ENCODE measurements at regions not wholly inside any gene's neighbourhood (a gene's known extent, or its start where the extent isn't known, plus 50 kb on each side); places are given as distances from the start of the nearest gene placed in this dataset.

DNA sequence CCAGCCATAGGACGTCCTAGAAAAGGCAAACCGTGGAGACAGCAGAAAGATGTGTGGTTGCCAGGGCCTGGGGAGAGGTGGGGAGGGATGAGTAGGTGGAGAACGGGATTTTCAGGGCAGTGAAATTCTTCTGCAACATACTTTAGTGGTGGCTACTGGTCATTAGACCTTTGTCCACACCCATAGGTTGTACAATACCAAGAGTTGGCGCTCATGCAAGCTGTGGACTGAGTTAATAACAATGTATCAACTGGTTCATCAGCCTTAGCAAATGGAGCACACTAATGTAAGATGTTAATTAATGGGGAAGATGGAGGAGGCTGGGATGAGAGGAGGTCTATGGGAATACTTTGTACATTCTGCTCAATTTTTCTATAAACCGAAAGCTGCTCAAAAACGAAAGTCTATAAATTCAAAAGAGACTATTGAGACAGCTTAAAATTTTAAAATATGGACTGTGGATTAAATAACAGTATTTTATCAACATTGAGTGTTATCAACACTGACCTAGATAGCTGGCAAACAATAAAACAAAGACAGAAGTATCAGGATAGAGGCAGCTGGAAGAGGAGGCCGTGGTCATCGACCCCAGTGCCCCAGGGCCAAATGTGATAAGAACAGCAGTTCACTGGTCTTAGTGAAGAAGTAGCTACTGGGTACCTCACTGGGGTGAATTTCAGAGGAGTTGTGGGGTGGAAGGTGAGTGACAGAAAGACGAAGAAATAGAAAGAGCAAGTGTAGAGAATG lies 90.9 kb downstream of the SYNE3 start:
- Histone ChIP-seq H3K27ac (ENCODE audit: low read depth, low read length) (no peak overlapping the region), H4K20me1 (ENCODE audit: insufficient read depth, low read length) (no peaks in the 10 kb centered on the region), H3K79me2 (ENCODE audit: insufficient read depth, low read length) (no peaks in the 10 kb centered on the region), H2AFZ (ENCODE audit: low read depth, low read length) (no peak overlapping the region), H3K9ac (ENCODE audit: low read length) (no peak overlapping the region), H3K4me3 (ENCODE audit: insufficient read depth, low read depth, low read length) (no peak overlapping the region), H3K4me2 (ENCODE audit: low read length) (no peak overlapping the region), H3K4me1 (ENCODE audit: insufficient read depth, low read length) (no peaks in the 10 kb centered on the region), H3K36me3 (ENCODE audit: insufficient read depth, low read length) (no peaks in the 10 kb centered on the region), H3K9me3 (ENCODE audit: insufficient read depth, low read depth, low read length) (no peaks in the 10 kb centered on the region), H3K27me3 (ENCODE audit: insufficient read depth, low read length) (no peaks in the 10 kb centered on the region)
- peaks cover 4% of the 10 kb centered on the region for H3K4me1 Mint-ChIP-seq (ENCODE audit: low read depth, unreplicated experiment)
- FAIRE-seq (no peak), DNase-seq (ENCODE audit: low read depth) (no peak)
- H3K4me3 Mint-ChIP-seq (ENCODE audit: unreplicated experiment) = no peak overlapping the region
- peaks cover 12% of the 10 kb centered on the region for H3K9me3 Mint-ChIP-seq (ENCODE audit: unreplicated experiment)
- peaks cover 10% of the 10 kb centered on the region for H3K27me3 Mint-ChIP-seq (ENCODE audit: low read depth, unreplicated experiment)
- H3K27ac Mint-ChIP-seq (ENCODE audit: unreplicated experiment) = no peak overlapping the region
- peaks cover 6% of the 10 kb centered on the region for H3K36me3 Mint-ChIP-seq (ENCODE audit: low read depth, unreplicated experiment)
- no peak for TF ChIP-seq CTCF (IDR thresholded peaks at IDR 0.05; ENCODE audit: insufficient read depth, low read depth, low read length)
- no peak for TF ChIP-seq EZH2 (IDR thresholded peaks at IDR 0.05; ENCODE audit: insufficient read depth, low read length)

DNA sequence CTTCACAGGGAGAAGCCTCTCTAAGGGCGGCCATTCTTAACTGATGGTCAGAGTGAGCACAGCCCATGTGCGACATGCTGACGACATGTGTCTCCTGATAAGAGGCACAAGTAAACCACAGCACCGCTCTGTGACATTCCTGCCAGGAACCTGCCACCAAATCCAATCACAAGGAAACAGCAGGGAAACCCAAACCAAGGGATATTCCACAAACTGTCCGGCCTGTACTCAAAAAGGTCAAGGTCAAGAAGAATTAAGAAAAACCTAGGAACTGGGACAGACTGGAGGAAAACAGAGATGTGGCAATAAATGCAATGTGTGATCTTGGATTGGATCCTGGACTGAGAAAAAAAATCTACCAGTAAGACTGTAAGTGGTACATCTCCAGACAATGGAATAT lies 91.9 kb downstream of the SYNE3 start:
- H3K4me3 Mint-ChIP-seq (ENCODE audit: unreplicated experiment) = no peak overlapping the region
- no peak for FAIRE-seq
- H3K4me2 ChIP-seq (ENCODE audit: low read length) = no peak overlapping the region
- H3K27me3 ChIP-seq (ENCODE audit: insufficient read depth, low read length) = no peaks in the 10 kb centered on the region
- TF ChIP-seq CTCF (IDR thresholded peaks at IDR 0.05; ENCODE audit: insufficient read depth, low read depth, low read length) (no peak), EZH2 (IDR thresholded peaks at IDR 0.05; ENCODE audit: insufficient read depth, low read length) (no peak)
- no peaks in the 10 kb centered on the region for H3K36me3 ChIP-seq (ENCODE audit: insufficient read depth, low read length)
- peaks cover 17% of the 10 kb centered on the region for H3K9me3 Mint-ChIP-seq (ENCODE audit: unreplicated experiment)
- no peaks in the 10 kb centered on the region for H3K79me2 ChIP-seq (ENCODE audit: insufficient read depth, low read length)
- H3K4me1 Mint-ChIP-seq (ENCODE audit: low read depth, unreplicated experiment) = peaks cover 2% of the 10 kb centered on the region
- H2AFZ ChIP-seq (ENCODE audit: low read depth, low read length) = no peak overlapping the region
- H3K36me3 Mint-ChIP-seq (ENCODE audit: low read depth, unreplicated experiment) = peaks cover 8% of the 10 kb centered on the region
- H3K4me1 ChIP-seq (ENCODE audit: insufficient read depth, low read length) = no peaks in the 10 kb centered on the region
- peaks cover 11% of the 10 kb centered on the region for H3K27me3 Mint-ChIP-seq (ENCODE audit: low read depth, unreplicated experiment)
- no peak overlapping the region for H3K27ac Mint-ChIP-seq (ENCODE audit: unreplicated experiment)
- H3K27ac ChIP-seq (ENCODE audit: low read depth, low read length) = no peak overlapping the region
- H3K4me3 ChIP-seq (ENCODE audit: insufficient read depth, low read depth, low read length) = no peak overlapping the region
- no peaks in the 10 kb centered on the region for H3K9me3 ChIP-seq (ENCODE audit: insufficient read depth, low read depth, low read length)
- no peaks in the 10 kb centered on the region for H4K20me1 ChIP-seq (ENCODE audit: insufficient read depth, low read length)
- no peak overlapping the region for H3K9ac ChIP-seq (ENCODE audit: low read length)
- no peak for DNase-seq (ENCODE audit: low read depth)

DNA sequence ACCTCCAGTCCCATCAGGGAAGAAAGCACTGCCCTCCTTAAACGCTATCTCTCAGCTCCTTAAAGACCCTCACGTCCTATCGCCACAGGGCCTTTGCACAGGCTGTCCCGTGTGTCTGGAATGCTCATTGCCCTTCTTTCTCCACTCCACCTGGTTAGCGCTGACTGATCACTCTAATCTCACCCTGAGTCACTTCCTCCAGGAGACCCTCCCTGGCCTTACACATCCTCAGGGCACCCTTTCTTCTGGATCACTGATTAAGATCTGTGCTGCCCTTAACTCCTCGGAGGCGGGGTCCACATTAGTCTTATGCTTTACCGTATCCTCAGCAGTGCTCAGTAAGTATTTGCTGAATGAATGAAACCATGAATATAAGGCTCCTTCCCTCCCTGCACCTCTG lies 94.7 kb downstream of the SYNE3 start:
- H3K4me2 ChIP-seq (ENCODE audit: low read length) = no peak overlapping the region
- no peaks in the 10 kb centered on the region for H3K79me2 ChIP-seq (ENCODE audit: insufficient read depth, low read length)
- H3K4me3 ChIP-seq (ENCODE audit: insufficient read depth, low read depth, low read length) = no peak overlapping the region
- TF ChIP-seq CTCF (IDR thresholded peaks at IDR 0.05; ENCODE audit: insufficient read depth, low read depth, low read length) = no peak
- TF ChIP-seq EZH2 (IDR thresholded peaks at IDR 0.05; ENCODE audit: insufficient read depth, low read length) = no peak
- no peaks in the 10 kb centered on the region for H3K27me3 ChIP-seq (ENCODE audit: insufficient read depth, low read length)
- no peaks in the 10 kb centered on the region for H3K36me3 ChIP-seq (ENCODE audit: insufficient read depth, low read length)
- H4K20me1 ChIP-seq (ENCODE audit: insufficient read depth, low read length) = no peaks in the 10 kb centered on the region
- Mint-ChIP-seq H3K4me3 (ENCODE audit: unreplicated experiment) (no peak overlapping the region), H3K4me1 (ENCODE audit: low read depth, unreplicated experiment) (no peaks in the 10 kb centered on the region), H3K36me3 (ENCODE audit: low read depth, unreplicated experiment) (peaks cover 8% of the 10 kb centered on the region), H3K9me3 (ENCODE audit: unreplicated experiment) (peaks cover 16% of the 10 kb centered on the region), H3K27ac (ENCODE audit: unreplicated experiment) (no peak overlapping the region), H3K27me3 (ENCODE audit: low read depth, unreplicated experiment) (peaks cover 24% of the 10 kb centered on the region)
- no peak overlapping the region for H2AFZ ChIP-seq (ENCODE audit: low read depth, low read length)
- FAIRE-seq = no peak
- no peaks in the 10 kb centered on the region for H3K4me1 ChIP-seq (ENCODE audit: insufficient read depth, low read length)
- H3K9ac ChIP-seq (ENCODE audit: low read length) = no peak overlapping the region
- H3K9me3 ChIP-seq (ENCODE audit: insufficient read depth, low read depth, low read length) = no peaks in the 10 kb centered on the region
- H3K27ac ChIP-seq (ENCODE audit: low read depth, low read length) = no peak overlapping the region
- DNase-seq (ENCODE audit: low read depth) = no peak
